Vagina (tissue), 2 donors: ENCODE measurements at regions not wholly inside any gene's neighbourhood (a gene's known extent, or its start where the extent isn't known, plus 50 kb on each side); places are given as distances from the start of the nearest gene placed in this dataset.

ENCODE experiments used
- DNase-seq, 2 donors: peaks; one replicate each; pipeline ENCODE4 v3.0.0-alpha.2; 2017; ENCODE audit errors: extremely low spot score in 2 of 2
- H3K27ac ChIP-seq: fragments of 200-600 bp; sonication (generic); one replicate; pipeline ENCODE4 v1.5.1; 2019
- H3K27me3 ChIP-seq: fragments of 200-600 bp; sonication (generic); one replicate; pipeline ENCODE4 v1.5.1; 2019
- H3K36me3 ChIP-seq, 2 donors: fragments of 200-600 bp; sonication (generic); one replicate each; pipeline ENCODE4 v1.5.1; 2017 to 2019
- H3K4me1 ChIP-seq: fragments of 200-600 bp; sonication (generic); one replicate; pipeline ENCODE4 v1.5.1; 2019
- H3K4me3 ChIP-seq, 2 donors: fragments of 200-600 bp; sonication (generic); 1 replicate in 1 of 2; 2 replicates in 1 of 2; pipeline ENCODE4 v1.5.1; 2016 to 2019
- H3K9me3 ChIP-seq: fragments of 200-600 bp; sonication (generic); one replicate; pipeline ENCODE4 v1.5.1; 2019
- POLR2A ChIP-seq, 2 donors: fragments of 450-650 bp; IDR thresholded peaks; one replicate each; pipeline ENCODE4 v1.6.1; 2017; ENCODE audit warnings: antibody characterized with exemption in 2 of 2, mild to moderate bottlenecking in 2 of 2, moderate library complexity in 2 of 2
- POLR2AphosphoS5 ChIP-seq, 2 donors: sonication (generic); formaldehyde crosslinking; IDR thresholded peaks; one replicate each; pipeline ENCODE4 v1.9.0; 2017; ENCODE audit warnings: antibody characterized with exemption in 2 of 2, mild to moderate bottlenecking in 2 of 2, low read depth in 1 of 2; ENCODE audit not compliant: insufficient read depth in 1 of 2
- intact Hi-C: fragments of 100-400 bp; cut with DNase I; formaldehyde crosslinking; loops from one replicate; pipeline ENCODE4 v1.15.1; 2023
- TF ChIP-seq, protein P1 (sequence below), 3 experiments: fragments of 450-650 bp in 2 of 3; fragments of 200-600 bp in 1 of 3; sonication (generic) in 1 of 3; IDR thresholded peaks; one replicate each; pipeline ENCODE4 v1.5.1; 2017 to 2019; ENCODE audit warnings: antibody characterized with exemption in 3 of 3, mild to moderate bottlenecking in 2 of 3, moderate library complexity in 2 of 3

GRCh38 chr17:79454826-79455225 lies 156.0 kb downstream of the RBFOX3 start:
- no peaks in the 10 kb centered on the region for H3K4me1 ChIP-seq
- H3K27ac ChIP-seq = no peak overlapping the region
- TF ChIP-seq, protein P1, sequence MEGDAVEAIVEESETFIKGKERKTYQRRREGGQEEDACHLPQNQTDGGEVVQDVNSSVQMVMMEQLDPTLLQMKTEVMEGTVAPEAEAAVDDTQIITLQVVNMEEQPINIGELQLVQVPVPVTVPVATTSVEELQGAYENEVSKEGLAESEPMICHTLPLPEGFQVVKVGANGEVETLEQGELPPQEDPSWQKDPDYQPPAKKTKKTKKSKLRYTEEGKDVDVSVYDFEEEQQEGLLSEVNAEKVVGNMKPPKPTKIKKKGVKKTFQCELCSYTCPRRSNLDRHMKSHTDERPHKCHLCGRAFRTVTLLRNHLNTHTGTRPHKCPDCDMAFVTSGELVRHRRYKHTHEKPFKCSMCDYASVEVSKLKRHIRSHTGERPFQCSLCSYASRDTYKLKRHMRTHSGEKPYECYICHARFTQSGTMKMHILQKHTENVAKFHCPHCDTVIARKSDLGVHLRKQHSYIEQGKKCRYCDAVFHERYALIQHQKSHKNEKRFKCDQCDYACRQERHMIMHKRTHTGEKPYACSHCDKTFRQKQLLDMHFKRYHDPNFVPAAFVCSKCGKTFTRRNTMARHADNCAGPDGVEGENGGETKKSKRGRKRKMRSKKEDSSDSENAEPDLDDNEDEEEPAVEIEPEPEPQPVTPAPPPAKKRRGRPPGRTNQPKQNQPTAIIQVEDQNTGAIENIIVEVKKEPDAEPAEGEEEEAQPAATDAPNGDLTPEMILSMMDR (IDR thresholded peaks at IDR 0.05) = no peak
- no peak for TF ChIP-seq POLR2AphosphoS5 (IDR thresholded peaks at IDR 0.05; ENCODE audit: insufficient read depth in 1 of 2, low read depth in 1 of 2)
- no peak for TF ChIP-seq POLR2A (IDR thresholded peaks at IDR 0.05)
- no peaks in the 10 kb centered on the region for H3K36me3 ChIP-seq
- H3K4me3 ChIP-seq = no peak overlapping the region
- H3K27me3 ChIP-seq = no peaks in the 10 kb centered on the region
- DNase-seq = no peak
- intact Hi-C loops = no loop called here
- H3K9me3 ChIP-seq = no peaks in the 10 kb centered on the region

- H3K4me3 ChIP-seq = no peak overlapping the region
- no peaks in the 10 kb centered on the region for H3K27me3 ChIP-seq
- H3K36me3 ChIP-seq = no peaks in the 10 kb centered on the region
- TF ChIP-seq, protein P1 (IDR thresholded peaks at IDR 0.05) = no peak
- TF ChIP-seq POLR2A (IDR thresholded peaks at IDR 0.05) = no peak
- TF ChIP-seq POLR2AphosphoS5 (IDR thresholded peaks at IDR 0.05; ENCODE audit: insufficient read depth in 1 of 2, low read depth in 1 of 2) = no peak
- H3K4me1 ChIP-seq = no peaks in the 10 kb centered on the region
- no peak for DNase-seq
- intact Hi-C loops = no loop called here
- H3K27ac ChIP-seq = no peak overlapping the region
- no peaks in the 10 kb centered on the region for H3K9me3 ChIP-seq
Observed at GRCh38 chr17:79453481-79453880, 157.4 kb downstream of the RBFOX3 start.

DNA sequence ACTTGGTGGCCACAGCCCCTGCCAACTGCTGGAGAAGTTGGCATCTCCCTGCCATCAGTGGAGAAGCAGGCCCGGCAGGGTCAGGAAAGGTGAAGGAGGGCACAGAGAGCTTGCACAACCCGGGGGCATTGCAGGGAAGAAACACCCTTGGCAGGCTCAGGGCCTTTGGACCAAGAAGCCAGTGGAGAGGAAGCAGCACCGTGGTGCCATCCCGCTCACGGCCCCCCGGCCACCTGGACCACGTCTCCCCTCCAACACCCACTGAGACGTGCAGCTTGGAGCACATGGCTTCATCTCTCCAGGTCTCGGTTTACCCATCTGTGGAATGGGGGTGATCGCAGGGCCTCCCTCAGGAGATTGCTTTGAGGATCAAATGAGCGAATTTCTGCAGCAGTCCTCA lies 158.1 kb downstream of the RBFOX3 start:
- no peak overlapping the region for H3K27ac ChIP-seq
- no peak for DNase-seq
- no peaks in the 10 kb centered on the region for H3K9me3 ChIP-seq
- no peaks in the 10 kb centered on the region for H3K36me3 ChIP-seq
- intact Hi-C loops = no loop called here
- no peak overlapping the region for H3K4me3 ChIP-seq
- no peaks in the 10 kb centered on the region for H3K27me3 ChIP-seq
- no peaks in the 10 kb centered on the region for H3K4me1 ChIP-seq
- TF ChIP-seq POLR2AphosphoS5 (IDR thresholded peaks at IDR 0.05; ENCODE audit: insufficient read depth in 1 of 2, low read depth in 1 of 2) = no peak
- TF ChIP-seq, protein P1 (IDR thresholded peaks at IDR 0.05) = no peak
- no peak for TF ChIP-seq POLR2A (IDR thresholded peaks at IDR 0.05)

DNA sequence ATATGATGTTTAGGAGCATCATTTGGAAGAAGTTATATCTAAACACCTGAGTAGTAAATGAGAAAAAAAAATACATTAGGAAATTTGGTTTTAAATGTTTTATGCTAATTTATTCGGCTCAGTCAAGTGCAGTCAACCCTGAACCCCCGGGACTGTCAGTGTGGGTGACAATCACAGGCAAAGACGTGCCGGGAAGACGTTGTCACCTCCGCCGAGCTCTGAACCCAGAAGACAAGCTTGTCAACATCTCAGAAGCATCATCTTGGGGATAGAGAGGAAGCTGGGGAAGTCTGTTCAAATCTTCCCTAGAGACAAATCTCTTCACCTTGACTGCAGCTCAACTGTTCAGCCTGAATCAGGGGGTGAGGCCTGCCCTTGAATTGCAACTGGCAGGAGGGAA lies 159.7 kb downstream of the RBFOX3 start:
- no peaks in the 10 kb centered on the region for H3K9me3 ChIP-seq
- H3K27ac ChIP-seq = no peak overlapping the region
- TF ChIP-seq, protein P1 (IDR thresholded peaks at IDR 0.05) = no peak
- TF ChIP-seq POLR2A (IDR thresholded peaks at IDR 0.05) (no peak), POLR2AphosphoS5 (IDR thresholded peaks at IDR 0.05; ENCODE audit: insufficient read depth in 1 of 2, low read depth in 1 of 2) (no peak)
- no peaks in the 10 kb centered on the region for H3K36me3 ChIP-seq
- no peak overlapping the region for H3K4me3 ChIP-seq
- intact Hi-C loops = no loop called here
- DNase-seq = no peak
- H3K27me3 ChIP-seq = no peaks in the 10 kb centered on the region
- H3K4me1 ChIP-seq = no peaks in the 10 kb centered on the region

DNA sequence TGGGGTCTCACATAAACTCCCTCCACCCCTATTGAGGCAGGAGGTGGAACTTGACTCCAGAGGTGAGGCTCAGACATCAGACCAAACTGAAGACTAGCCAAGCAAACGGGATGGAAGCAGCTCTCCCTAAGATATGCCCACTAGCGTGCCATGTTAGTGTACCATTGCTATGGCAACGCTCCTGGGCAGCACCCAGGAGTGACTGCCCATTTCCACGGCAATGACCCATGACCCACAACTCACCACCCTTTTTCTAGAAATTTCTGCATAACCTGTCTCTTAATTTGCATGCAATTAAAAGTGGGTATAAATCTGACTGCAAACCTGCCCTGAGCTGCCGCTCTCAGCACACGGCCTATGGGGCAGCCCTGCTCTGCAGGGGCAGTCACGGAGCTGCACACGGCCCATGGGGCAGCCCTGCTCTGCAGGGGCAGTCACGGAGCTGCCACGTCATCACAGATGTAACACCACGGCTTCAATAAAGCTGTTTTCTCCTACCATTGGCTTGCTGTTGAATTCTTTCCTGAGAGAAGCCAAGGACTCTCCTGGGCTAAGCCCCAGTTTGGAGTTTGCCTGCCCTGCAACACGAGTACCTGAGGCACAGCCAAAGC lies 164.3 kb downstream of the RBFOX3 start:
- TF ChIP-seq, protein P1 (IDR thresholded peaks at IDR 0.05) = no peak
- TF ChIP-seq POLR2AphosphoS5 (IDR thresholded peaks at IDR 0.05; ENCODE audit: insufficient read depth in 1 of 2, low read depth in 1 of 2) = no peak
- TF ChIP-seq POLR2A (IDR thresholded peaks at IDR 0.05) = no peak
- Histone ChIP-seq H3K9me3 (no peaks in the 10 kb centered on the region), H3K4me3 (no peak overlapping the region), H3K27ac (no peak overlapping the region), H3K4me1 (no peaks in the 10 kb centered on the region), H3K36me3 (no peaks in the 10 kb centered on the region), H3K27me3 (no peaks in the 10 kb centered on the region)
- intact Hi-C loops = no loop called here
- no peak for DNase-seq
